Fibroblast of lung (primary cell): ENCODE measurements at regions not wholly inside any gene's neighbourhood (a gene's known extent, or its start where the extent isn't known, plus 50 kb on each side); places are given as distances from the start of the nearest gene placed in this dataset.
"Not testable (repeated sequence)": the region's sequence is repeated elsewhere in the genome, so short reads cannot be mapped to it uniquely, and the experiment has no call there.

ENCODE experiments used
- DNase-seq, 2 donors: peaks; one replicate each; pipeline versions ENCODE4 v3.0.0 to v3.0.0-alpha.2; 2010; ENCODE audit warnings: low read depth in 2 of 2
- H2AFZ ChIP-seq: 2 replicates; pipeline ENCODE4 v1.5.1; 2012; ENCODE audit warnings: low read length, control low read depth, inconsistent platforms
- H3K27ac ChIP-seq: 2 replicates; pipeline ENCODE4 v1.5.1; 2011; ENCODE audit warnings: low read length, control low read depth; ENCODE audit not compliant: insufficient read depth
- H3K27me3 ChIP-seq: 2 replicates; pipeline ENCODE4 v1.5.1; 2011; ENCODE audit warnings: mild to moderate bottlenecking, low read length; ENCODE audit not compliant: control insufficient read depth, insufficient read depth
- H3K36me3 ChIP-seq: 2 replicates; pipeline ENCODE4 v1.5.1; 2011; ENCODE audit warnings: low read length; ENCODE audit not compliant: control insufficient read depth, insufficient read depth
- H3K4me1 ChIP-seq: 2 replicates; pipeline ENCODE4 v1.5.1; 2011; ENCODE audit warnings: low read length; ENCODE audit not compliant: control insufficient read depth, insufficient read depth; ENCODE audit errors: extremely low read depth
- H3K4me2 ChIP-seq: 2 replicates; pipeline ENCODE4 v1.5.1; 2011; ENCODE audit warnings: low read length, control low read depth; ENCODE audit not compliant: insufficient read depth; ENCODE audit errors: extremely low read depth
- H3K4me3 ChIP-seq, 4 experiments: fragments of 200-600 bp in 1 of 4; sonication (generic) in 1 of 4; replicated peaks in 1 of 4; 2 replicates each; pipeline ENCODE4 v1.5.1; 2011 to 2016; ENCODE audit warnings: low read length in 4 of 4, low read depth in 3 of 4, mild to moderate bottlenecking in 3 of 4, control low read depth in 2 of 4, inconsistent platforms in 1 of 4, mixed read lengths in 1 of 4; ENCODE audit not compliant: insufficient read depth in 1 of 4; ENCODE audit errors: control extremely low read depth in 1 of 4
- H3K79me2 ChIP-seq: 2 replicates; pipeline ENCODE4 v1.5.1; 2012; ENCODE audit warnings: mild to moderate bottlenecking, low read length, inconsistent platforms; ENCODE audit not compliant: control insufficient read depth, insufficient read depth
- H3K9ac ChIP-seq: 2 replicates; pipeline ENCODE4 v1.5.1; 2011; ENCODE audit warnings: mild to moderate bottlenecking, low read length, control low read depth; ENCODE audit not compliant: insufficient read depth
- H3K9me3 ChIP-seq: 2 replicates; pipeline ENCODE4 v1.5.1; 2012; ENCODE audit warnings: low read depth, low read length; ENCODE audit not compliant: control insufficient read depth, insufficient read depth
- H4K20me1 ChIP-seq: 2 replicates; pipeline ENCODE4 v1.5.1; 2011; ENCODE audit warnings: low read length; ENCODE audit not compliant: control insufficient read depth, insufficient read depth; ENCODE audit errors: extremely low read depth
- EZH2 ChIP-seq: IDR thresholded peaks from 2 replicates; pipeline ENCODE4 v1.5.1; 2012; ENCODE audit warnings: low read length, control low read depth, mild to moderate bottlenecking; ENCODE audit errors: missing control alignments
- TF ChIP-seq, protein P1 (sequence below), 2 donors: IDR thresholded peaks in 1 of 2; conservative IDR thresholded peaks in 1 of 2; 1 replicate in 1 of 2; 2 replicates in 1 of 2; pipeline ENCODE4 v1.5.1; 2011 to 2012; ENCODE audit warnings: low read length in 2 of 2, control low read depth in 1 of 2, inconsistent platforms in 1 of 2, low read depth in 1 of 2, mild to moderate bottlenecking in 1 of 2

DNA sequence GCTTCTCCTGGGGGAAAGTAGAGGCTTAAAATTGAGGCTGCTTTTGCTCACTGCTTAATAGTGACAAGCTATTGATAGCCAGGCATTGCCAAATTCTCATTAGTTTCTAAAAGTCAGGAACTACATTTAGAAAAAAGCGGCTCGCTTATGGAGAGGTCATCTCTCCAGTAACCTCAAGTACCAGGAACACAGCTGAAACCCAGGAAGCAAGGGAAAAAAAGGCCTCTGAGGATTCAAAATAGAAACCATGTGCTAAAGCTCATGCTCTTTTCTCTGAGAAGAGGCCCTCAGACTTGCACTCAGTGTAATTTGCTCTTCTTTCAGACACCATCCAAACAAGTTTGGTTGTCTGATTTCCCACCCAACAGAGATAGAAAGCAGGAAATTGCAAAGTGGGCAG lies 261.4 kb upstream of the USP25 start:
- no peak for DNase-seq
- no peaks in the 10 kb centered on the region for H3K4me1 ChIP-seq
- no peak overlapping the region for H3K4me2 ChIP-seq
- no peaks in the 10 kb centered on the region for H4K20me1 ChIP-seq
- H3K4me3 ChIP-seq: no peak overlapping the region
- no peaks in the 10 kb centered on the region for H3K27me3 ChIP-seq
- TF ChIP-seq, protein P1, sequence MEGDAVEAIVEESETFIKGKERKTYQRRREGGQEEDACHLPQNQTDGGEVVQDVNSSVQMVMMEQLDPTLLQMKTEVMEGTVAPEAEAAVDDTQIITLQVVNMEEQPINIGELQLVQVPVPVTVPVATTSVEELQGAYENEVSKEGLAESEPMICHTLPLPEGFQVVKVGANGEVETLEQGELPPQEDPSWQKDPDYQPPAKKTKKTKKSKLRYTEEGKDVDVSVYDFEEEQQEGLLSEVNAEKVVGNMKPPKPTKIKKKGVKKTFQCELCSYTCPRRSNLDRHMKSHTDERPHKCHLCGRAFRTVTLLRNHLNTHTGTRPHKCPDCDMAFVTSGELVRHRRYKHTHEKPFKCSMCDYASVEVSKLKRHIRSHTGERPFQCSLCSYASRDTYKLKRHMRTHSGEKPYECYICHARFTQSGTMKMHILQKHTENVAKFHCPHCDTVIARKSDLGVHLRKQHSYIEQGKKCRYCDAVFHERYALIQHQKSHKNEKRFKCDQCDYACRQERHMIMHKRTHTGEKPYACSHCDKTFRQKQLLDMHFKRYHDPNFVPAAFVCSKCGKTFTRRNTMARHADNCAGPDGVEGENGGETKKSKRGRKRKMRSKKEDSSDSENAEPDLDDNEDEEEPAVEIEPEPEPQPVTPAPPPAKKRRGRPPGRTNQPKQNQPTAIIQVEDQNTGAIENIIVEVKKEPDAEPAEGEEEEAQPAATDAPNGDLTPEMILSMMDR (conservative IDR thresholded peaks at IDR 0.05 in 1 of 2, IDR thresholded peaks at IDR 0.05 in 1 of 2; ENCODE audit: low read depth in 1 of 2, low read length in 2 of 2): no peak
- TF ChIP-seq EZH2: no peak
- H3K27ac ChIP-seq: no peak overlapping the region
- H3K36me3 ChIP-seq: no peaks in the 10 kb centered on the region
- H2AFZ ChIP-seq: no peak overlapping the region
- H3K9ac ChIP-seq: no peak overlapping the region
- no peaks in the 10 kb centered on the region for H3K9me3 ChIP-seq
- no peaks in the 10 kb centered on the region for H3K79me2 ChIP-seq

DNA sequence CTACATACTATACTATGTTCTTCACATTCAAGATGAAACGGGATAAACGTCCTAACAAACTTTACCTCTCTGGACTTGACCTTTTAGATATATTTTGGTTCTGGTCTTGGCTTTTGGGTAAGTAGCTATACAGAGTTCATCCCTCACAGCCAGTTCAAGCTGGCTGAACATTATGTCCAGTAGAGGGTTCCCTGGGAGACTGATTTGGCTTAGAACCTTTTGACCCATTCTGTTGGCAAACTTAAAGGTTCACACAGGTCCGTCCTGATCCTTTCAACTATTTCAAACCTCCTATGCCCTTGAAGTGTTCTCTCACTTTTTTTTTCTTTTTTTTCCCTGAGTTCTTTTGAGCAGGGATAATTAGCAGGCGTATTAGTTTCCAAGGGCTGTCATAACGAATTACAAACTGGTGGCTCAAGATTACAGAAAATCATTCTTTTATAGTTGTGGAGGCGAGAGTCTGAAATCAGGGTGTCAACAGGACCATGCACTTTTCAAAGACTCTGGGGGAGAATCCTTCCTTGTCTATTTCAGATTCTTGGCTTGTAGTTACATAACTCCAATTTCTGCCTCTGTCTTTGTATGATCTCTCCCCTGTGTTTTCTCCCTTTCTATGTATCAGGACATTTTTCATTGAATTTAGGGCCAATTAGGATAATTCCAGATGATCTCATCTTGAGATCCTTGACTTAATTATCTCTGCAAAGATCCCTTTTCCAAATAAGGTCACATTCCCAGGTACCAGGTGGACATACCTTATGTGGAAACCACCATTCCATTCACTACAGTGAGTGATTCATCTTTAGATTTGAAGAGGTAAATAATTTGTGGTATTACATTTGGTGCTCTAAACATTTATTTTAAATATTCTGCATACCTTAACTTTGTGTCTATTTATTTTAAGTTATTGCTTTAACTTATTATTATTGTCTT lies 257.4 kb upstream of the USP25 start:
- Histone ChIP-seq H3K9me3 (no peaks in the 10 kb centered on the region), H3K79me2 (no peaks in the 10 kb centered on the region), H4K20me1 (no peaks in the 10 kb centered on the region)

DNA sequence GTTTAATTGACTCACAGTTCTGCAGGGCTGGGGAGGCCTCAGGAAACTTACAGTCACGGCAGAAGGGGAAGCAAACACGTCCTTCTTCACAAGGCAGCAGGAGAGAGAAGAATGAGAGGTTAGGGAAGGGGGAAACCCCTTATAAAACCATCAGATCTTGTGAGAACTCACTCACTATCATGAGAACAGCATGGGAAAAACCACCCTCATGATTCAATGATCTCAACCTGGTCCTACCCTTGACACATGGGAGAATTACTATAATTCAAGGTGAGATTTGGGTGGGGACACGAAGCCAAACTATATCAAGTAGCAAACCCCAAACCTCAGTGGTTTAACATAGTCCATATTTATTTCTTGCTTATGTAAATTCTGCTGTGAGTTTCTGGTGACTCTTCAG lies 252.0 kb upstream of the USP25 start:
- DNase-seq, H3K9me3 ChIP-seq, H3K79me2 ChIP-seq, H3K27me3 ChIP-seq, H3K4me3 ChIP-seq, H3K27ac ChIP-seq, H3K36me3 ChIP-seq, H2AFZ ChIP-seq, H3K4me1 ChIP-seq, H3K4me2 ChIP-seq, H4K20me1 ChIP-seq, H3K9ac ChIP-seq: not testable (repeated sequence)

More for the DNA sequence above, 257.4 kb upstream of the USP25 start:
- H3K9ac ChIP-seq: no peak overlapping the region
- H3K27me3 ChIP-seq: no peaks in the 10 kb centered on the region
- no peaks in the 10 kb centered on the region for H3K4me1 ChIP-seq
- DNase-seq: no peak
- TF ChIP-seq EZH2: no peak
- TF ChIP-seq, protein P1 (conservative IDR thresholded peaks at IDR 0.05 in 1 of 2, IDR thresholded peaks at IDR 0.05 in 1 of 2; ENCODE audit: low read depth in 1 of 2, low read length in 2 of 2): no peak
- H2AFZ ChIP-seq: no peak overlapping the region
- H3K4me3 ChIP-seq: no peak overlapping the region
- H3K4me2 ChIP-seq: no peak overlapping the region
- no peak overlapping the region for H3K27ac ChIP-seq
- no peaks in the 10 kb centered on the region for H3K36me3 ChIP-seq
